Limb (tissue), 2 donors: ENCODE measurements at regions not wholly inside any gene's neighbourhood (a gene's known extent, or its start where the extent isn't known, plus 50 kb on each side); places are given as distances from the start of the nearest gene placed in this dataset.

Experiments used
- DNase-seq, 2 donors: peaks; one replicate each; pipeline ENCODE4 v3.0.0-alpha.2; 2016; ENCODE audit errors: extremely low spot score in 2 of 2

DNA sequence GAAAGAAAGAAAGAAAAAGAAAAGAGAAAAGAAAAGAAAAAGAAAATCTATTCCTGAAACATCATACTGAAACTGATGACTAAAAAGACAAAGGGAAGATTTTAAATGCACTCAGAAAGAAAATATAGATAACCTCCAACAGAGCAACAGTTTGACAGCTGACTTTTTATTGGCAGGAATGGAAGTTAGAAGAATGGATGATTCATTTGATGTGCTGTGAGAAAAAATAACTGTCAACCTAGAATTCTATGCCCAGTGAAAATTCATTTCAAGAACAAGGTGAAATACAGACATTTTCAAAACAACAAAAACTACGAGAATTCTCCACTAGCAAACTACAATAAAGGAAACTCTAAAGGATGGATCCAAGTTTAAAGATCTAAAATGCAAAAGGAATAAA is 50.5 kb upstream of the HSPA12A start:
- DNase-seq = no peak

DNA sequence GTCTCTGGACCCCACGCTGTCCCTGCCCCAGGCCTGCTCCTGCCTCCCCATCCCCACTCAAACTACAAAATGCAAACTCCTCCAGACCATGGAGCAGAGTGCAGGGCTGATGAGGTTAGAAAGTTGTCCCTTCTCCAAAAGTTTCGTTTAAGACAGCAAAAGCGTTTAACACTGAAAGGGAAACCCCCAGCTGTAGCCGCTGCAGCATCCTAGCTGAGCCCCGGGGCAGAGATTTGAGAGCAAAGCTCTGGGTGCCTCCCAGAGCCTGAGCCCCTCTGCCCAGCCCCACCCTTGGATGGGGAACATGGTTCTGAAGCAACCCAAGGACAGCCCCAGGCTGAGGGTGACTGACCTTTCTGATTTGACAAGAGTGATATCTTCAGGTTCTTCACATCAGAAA is 52.8 kb upstream of the ENO4 start:
- no peak for DNase-seq

DNA sequence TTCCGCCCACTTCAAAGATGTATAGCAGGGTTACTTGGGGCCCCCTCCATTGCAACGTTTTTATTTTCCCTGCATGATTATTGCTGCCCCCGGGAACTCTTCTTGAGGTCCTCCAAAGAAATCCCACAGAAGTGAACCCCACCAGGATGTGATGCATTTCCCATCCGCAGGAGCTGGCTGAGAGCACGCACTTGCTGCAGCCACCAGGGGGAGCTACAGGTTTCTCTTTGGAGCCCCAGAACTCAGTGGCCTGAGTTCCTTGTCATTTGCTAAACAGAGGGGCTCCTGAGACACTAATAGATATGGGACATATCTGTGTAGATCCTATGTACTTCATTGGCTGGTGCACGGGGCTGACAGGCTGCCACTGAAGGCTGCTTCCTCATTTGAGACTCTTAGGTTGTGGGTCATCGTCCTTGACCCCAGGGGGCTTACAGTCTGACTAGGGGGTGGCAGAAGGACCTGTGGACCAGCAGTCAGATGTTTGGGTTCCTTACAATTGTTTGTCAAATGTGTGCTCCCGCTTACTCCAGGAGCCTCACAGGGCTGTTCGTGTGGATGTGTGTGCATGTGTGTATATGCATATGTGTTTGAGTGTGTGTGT is 52.3 kb upstream of the ENO4 start:
- DNase-seq = peak; percentile 74 to 88

DNA sequence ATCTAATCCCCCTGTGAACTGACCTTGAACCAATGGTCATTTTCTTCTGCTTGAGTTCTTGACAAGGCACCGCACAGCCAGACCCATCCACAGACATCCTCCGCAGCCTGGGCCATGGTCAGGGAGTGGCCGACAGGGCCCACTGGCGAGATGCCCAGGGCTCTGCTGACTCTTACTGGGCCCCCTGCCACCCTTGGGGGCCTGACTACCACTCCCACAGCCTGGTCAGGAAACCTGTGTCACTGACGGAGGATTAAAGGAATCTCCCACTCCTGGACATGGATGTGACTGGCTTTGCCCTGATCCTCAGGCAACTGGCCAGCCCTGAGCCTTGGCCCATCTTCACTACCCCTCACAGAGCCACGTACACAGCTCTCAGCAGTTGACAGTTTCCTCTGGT is 50.4 kb upstream of the ENO4 start:
- DNase-seq = no peak
